ENCODE measurements at regions not wholly inside any gene's neighbourhood (a gene's known extent, or its start where the extent isn't known, plus 50 kb on each side); places are given as distances from the start of the nearest gene placed in this dataset.

DNA sequence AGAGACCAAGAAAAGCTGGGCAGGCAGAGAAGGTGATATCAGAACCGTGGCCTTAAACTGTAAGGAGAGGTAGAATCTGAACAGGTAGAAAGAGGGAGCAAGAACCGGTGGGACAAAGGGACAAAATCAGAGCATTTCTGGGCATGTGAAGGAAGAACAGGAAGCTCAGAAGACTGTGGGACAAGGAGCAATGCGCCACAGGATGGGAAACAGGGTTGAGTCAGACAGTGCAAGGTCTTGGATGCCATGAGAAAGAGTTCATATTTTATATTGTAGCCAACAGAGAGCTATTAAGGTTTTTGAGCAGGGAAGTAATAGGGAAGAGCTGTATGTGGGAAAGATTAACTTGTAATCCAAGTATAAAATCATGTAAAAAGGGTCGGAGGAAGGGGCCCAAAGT, 106.4 kb upstream of the UGP2 start:
- CTCF ChIA-PET (ENCODE audit: unreplicated experiment), result no interaction called here
- Histone ChIP-seq H3K4me3 (ENCODE audit: low read depth, low read length, poor library complexity, severe bottlenecking) (no peak overlapping the region), H2AFZ (ENCODE audit: low read length) (no peak overlapping the region), H3K79me2 (ENCODE audit: insufficient read depth, low read depth, low read length) (no peaks in the 10 kb centered on the region), H3K9me2 (ENCODE audit: insufficient read depth, low read length) (no peaks in the 10 kb centered on the region), H4K20me1 (ENCODE audit: insufficient read depth, low read length) (no peaks in the 10 kb centered on the region), H3K9me3 (ENCODE audit: low read length) (no peaks in the 10 kb centered on the region), H3K27ac (ENCODE audit: low read depth, low read length, poor library complexity, severe bottlenecking) (no peak overlapping the region), H3K4me1 (ENCODE audit: insufficient read depth, low read length, poor library complexity, severe bottlenecking) (peaks cover 3% of the 10 kb centered on the region), H3K4me2 (ENCODE audit: low read length) (no peak overlapping the region), H3K36me3 (ENCODE audit: insufficient read depth, low read length) (no peaks in the 10 kb centered on the region)
- POLR2A ChIA-PET, result interaction anchor here (0.5 to 1.1 kb wide), 2 partner anchors 56 to 100 kb away, joined by 3 to 7 read pairs; no protein-coding TSS in a partner anchor
- intact Hi-C loops (cut with micrococcal nuclease; ENCODE audit: unreplicated experiment), result no loop called here
- no TSS peak for BruUV-seq (replicated peaks)
- no peak for DNase-seq (ENCODE audit: low spot score)
- TF ChIP-seq EZH2phosphoT487 (IDR thresholded peaks at IDR 0.05; ENCODE audit: borderline replicate concordance, low read depth, low read length), result no peak
- TF ChIP-seq, protein P1, sequence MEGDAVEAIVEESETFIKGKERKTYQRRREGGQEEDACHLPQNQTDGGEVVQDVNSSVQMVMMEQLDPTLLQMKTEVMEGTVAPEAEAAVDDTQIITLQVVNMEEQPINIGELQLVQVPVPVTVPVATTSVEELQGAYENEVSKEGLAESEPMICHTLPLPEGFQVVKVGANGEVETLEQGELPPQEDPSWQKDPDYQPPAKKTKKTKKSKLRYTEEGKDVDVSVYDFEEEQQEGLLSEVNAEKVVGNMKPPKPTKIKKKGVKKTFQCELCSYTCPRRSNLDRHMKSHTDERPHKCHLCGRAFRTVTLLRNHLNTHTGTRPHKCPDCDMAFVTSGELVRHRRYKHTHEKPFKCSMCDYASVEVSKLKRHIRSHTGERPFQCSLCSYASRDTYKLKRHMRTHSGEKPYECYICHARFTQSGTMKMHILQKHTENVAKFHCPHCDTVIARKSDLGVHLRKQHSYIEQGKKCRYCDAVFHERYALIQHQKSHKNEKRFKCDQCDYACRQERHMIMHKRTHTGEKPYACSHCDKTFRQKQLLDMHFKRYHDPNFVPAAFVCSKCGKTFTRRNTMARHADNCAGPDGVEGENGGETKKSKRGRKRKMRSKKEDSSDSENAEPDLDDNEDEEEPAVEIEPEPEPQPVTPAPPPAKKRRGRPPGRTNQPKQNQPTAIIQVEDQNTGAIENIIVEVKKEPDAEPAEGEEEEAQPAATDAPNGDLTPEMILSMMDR (conservative IDR thresholded peaks at IDR 0.05; ENCODE audit: low read length), result no peak

DNA sequence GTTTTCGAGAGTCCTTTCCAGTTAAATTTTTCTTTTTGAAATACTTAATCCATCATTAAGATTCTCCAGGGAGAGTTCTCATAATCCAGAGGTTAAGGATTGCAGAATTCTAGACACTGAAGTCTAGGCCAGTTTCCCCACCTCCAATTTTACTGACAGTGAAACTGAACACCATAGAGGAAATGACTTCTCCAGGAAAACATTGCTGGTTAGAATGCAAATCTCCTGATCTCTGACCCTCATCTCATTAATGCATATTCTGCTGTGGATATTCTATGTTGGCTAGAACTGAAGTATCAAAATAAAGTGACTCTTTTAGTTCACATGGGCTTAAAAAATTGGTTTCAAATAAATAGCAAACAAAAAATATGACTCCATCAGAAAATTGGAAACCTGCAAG, 105.8 kb upstream of the UGP2 start:
- no peaks in the 10 kb centered on the region for H3K9me3 ChIP-seq (ENCODE audit: low read length)
- intact Hi-C loops (cut with micrococcal nuclease; ENCODE audit: unreplicated experiment), result no loop called here
- H3K4me2 ChIP-seq (ENCODE audit: low read length), result no peak overlapping the region
- H4K20me1 ChIP-seq (ENCODE audit: insufficient read depth, low read length), result no peaks in the 10 kb centered on the region
- no peak overlapping the region for H3K4me3 ChIP-seq (ENCODE audit: low read depth, low read length, poor library complexity, severe bottlenecking)
- no peak for DNase-seq (ENCODE audit: low spot score)
- no peaks in the 10 kb centered on the region for H3K79me2 ChIP-seq (ENCODE audit: insufficient read depth, low read depth, low read length)
- TF ChIP-seq, protein P1 (conservative IDR thresholded peaks at IDR 0.05; ENCODE audit: low read length), result no peak
- TF ChIP-seq EZH2phosphoT487 (IDR thresholded peaks at IDR 0.05; ENCODE audit: borderline replicate concordance, low read depth, low read length), result no peak
- ChIA-PET POLR2A (interaction anchor here (0.5 to 1.1 kb wide), 2 partner anchors 57 to 100 kb away, joined by 3 to 7 read pairs; no protein-coding TSS in a partner anchor), CTCF (ENCODE audit: unreplicated experiment) (no interaction called here)
- no peak overlapping the region for H3K27ac ChIP-seq (ENCODE audit: low read depth, low read length, poor library complexity, severe bottlenecking)
- no TSS peak for BruUV-seq (replicated peaks)
- no peak overlapping the region for H2AFZ ChIP-seq (ENCODE audit: low read length)
- H3K9me2 ChIP-seq (ENCODE audit: insufficient read depth, low read length), result no peaks in the 10 kb centered on the region
- H3K4me1 ChIP-seq (ENCODE audit: insufficient read depth, low read length, poor library complexity, severe bottlenecking), result peaks cover 10% of the 10 kb centered on the region
- H3K36me3 ChIP-seq (ENCODE audit: insufficient read depth, low read length), result no peaks in the 10 kb centered on the region

DNA sequence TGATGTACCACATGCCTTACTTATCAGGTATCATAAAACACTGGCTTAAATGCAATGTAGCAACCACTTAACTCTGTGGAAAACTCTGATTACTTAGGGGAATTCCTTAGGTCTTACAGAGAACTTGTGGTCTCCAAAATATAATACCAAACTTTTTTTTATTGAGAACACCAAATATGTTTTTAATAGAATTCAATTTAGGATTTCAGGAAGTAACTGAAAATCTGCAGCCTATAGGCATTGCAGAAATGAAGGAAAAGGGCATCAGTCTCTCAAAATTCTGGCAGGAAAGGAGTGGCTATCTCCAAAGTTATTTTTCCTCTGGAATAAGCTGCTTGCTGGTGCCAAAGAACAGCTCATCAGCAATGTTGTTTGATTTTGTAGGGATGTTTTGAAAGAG, 105.3 kb upstream of the UGP2 start:
- BruUV-seq (replicated peaks), result no TSS peak
- no peaks in the 10 kb centered on the region for H3K9me2 ChIP-seq (ENCODE audit: insufficient read depth, low read length)
- H3K4me2 ChIP-seq (ENCODE audit: low read length), result no peak overlapping the region
- H4K20me1 ChIP-seq (ENCODE audit: insufficient read depth, low read length), result no peaks in the 10 kb centered on the region
- no peaks in the 10 kb centered on the region for H3K9me3 ChIP-seq (ENCODE audit: low read length)
- H3K79me2 ChIP-seq (ENCODE audit: insufficient read depth, low read depth, low read length), result no peaks in the 10 kb centered on the region
- no peak overlapping the region for H3K4me3 ChIP-seq (ENCODE audit: low read depth, low read length, poor library complexity, severe bottlenecking)
- intact Hi-C loops (cut with micrococcal nuclease; ENCODE audit: unreplicated experiment), result no loop called here
- CTCF ChIA-PET (ENCODE audit: unreplicated experiment), result no interaction called here
- POLR2A ChIA-PET, result no interaction called here
- TF ChIP-seq, protein P1 (conservative IDR thresholded peaks at IDR 0.05; ENCODE audit: low read length), result no peak
- no peak for TF ChIP-seq EZH2phosphoT487 (IDR thresholded peaks at IDR 0.05; ENCODE audit: borderline replicate concordance, low read depth, low read length)
- no peak overlapping the region for H2AFZ ChIP-seq (ENCODE audit: low read length)
- no peak overlapping the region for H3K27ac ChIP-seq (ENCODE audit: low read depth, low read length, poor library complexity, severe bottlenecking)
- H3K4me1 ChIP-seq (ENCODE audit: insufficient read depth, low read length, poor library complexity, severe bottlenecking), result peaks cover 14% of the 10 kb centered on the region
- no peaks in the 10 kb centered on the region for H3K36me3 ChIP-seq (ENCODE audit: insufficient read depth, low read length)
- no peak for DNase-seq (ENCODE audit: low spot score)

All from OCI-LY7 (cell line).